ENCODE measurements at regions not wholly inside any gene's neighbourhood (a gene's known extent, or its start where the extent isn't known, plus 50 kb on each side); places are given as distances from the start of the nearest gene placed in this dataset.

DNA sequence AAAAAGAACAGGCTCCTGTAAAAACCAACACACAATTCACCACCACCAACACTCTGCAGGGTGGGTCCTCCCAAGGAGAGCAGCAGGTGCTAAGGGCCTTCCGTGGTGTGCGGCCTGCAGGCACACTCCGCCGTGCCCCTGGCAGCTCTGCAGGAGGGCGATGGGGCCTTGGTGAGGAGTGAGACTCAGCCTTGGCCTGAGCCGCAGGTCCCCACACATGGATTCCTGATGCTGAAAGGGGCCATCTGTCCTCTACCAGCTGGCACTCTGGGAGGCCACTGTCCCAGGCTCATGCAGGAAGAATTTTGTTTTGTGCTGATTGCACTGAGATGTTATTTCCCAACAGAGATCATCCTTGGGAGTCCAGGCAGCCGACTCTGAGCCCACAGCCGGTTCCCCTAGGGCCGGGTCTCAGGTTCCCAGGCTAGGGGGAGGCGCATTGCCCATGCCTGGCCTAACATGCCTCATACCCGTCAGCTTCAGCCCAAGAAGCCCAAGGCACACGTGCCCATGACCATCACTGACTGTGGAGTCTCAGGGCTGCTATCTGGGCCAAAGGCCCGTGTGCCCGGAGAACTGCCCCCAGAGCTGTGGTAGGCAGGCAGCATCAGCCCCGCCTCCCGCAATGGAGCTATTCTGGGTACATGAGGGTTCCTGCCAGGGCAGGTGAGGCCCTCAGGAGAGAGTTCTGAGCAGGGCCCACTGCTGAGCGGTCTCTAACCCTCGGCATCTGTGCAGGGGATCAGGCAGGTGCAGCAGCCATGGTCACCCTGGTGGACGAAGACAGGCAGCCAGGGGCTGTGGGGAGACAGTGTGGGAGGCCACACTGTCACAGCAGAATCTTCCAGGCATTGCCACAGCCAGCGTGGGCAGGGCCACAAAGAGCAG is 97.9 kb upstream of the ZNF469 start (continued):
- TF ChIP-seq CHD2 (IDR thresholded peaks at IDR 0.05; ENCODE audit: low read length) (no peak), CREB1 (IDR thresholded peaks at IDR 0.05) (no peak)

All from H1 (cell line).